GM18870 (cell line): ENCODE measurements at regions not wholly inside any gene's neighbourhood (a gene's known extent, or its start where the extent isn't known, plus 50 kb on each side); places are given as distances from the start of the nearest gene placed in this dataset.

Source experiments
- ATAC-seq: cut with Tn5 transposase; IDR thresholded peaks from one replicate; pipeline ENCODE4 v1.9.1; 2021; ENCODE audit warnings: moderate library complexity; ENCODE audit not compliant: unreplicated experiment

GRCh38 chr10:117669122-117669521, 126.6 kb downstream of the EMX2 start:
- ATAC-seq: no peak

- ATAC-seq: no peak
Observed at GRCh38 chr10:117670116-117670904, 127.8 kb downstream of the EMX2 start.

GRCh38 chr10:117673230-117674010, 130.9 kb downstream of the EMX2 start:
- ATAC-seq: no peak

GRCh38 chr10:117674201-117674600, 131.7 kb downstream of the EMX2 start:
- no peak for ATAC-seq

- no peak for ATAC-seq
Observed at GRCh38 chr10:117674646-117675045, 132.1 kb downstream of the EMX2 start.

GRCh38 chr10:117675514-117676055, 133.0 kb downstream of the EMX2 start:
- no peak for ATAC-seq

- ATAC-seq: no peak
Observed at GRCh38 chr10:117677239-117677638, 134.7 kb downstream of the EMX2 start.

- no peak for ATAC-seq
Observed at GRCh38 chr10:117677890-117678500, 135.4 kb downstream of the EMX2 start.

GRCh38 chr10:117680601-117681000, 138.1 kb downstream of the EMX2 start:
- ATAC-seq: no peak

GRCh38 chr10:117681104-117681503, 138.6 kb downstream of the EMX2 start:
- no peak for ATAC-seq

GRCh38 chr10:117684046-117684610, 141.6 kb downstream of the EMX2 start:
- ATAC-seq: no peak

- ATAC-seq: no peak
Observed at GRCh38 chr10:117684672-117685211, 142.2 kb downstream of the EMX2 start.

- no peak for ATAC-seq
Observed at GRCh38 chr10:117685431-117685830, 142.9 kb downstream of the EMX2 start.

- no peak for ATAC-seq
Observed at GRCh38 chr10:117686606-117687005, 144.1 kb downstream of the EMX2 start.

- no peak for ATAC-seq
Observed at GRCh38 chr10:117688358-117688757, 145.8 kb downstream of the EMX2 start.

GRCh38 chr10:117689566-117689965, 147.0 kb downstream of the EMX2 start:
- no peak for ATAC-seq

GRCh38 chr10:117690359-117690758, 147.8 kb downstream of the EMX2 start:
- no peak for ATAC-seq

GRCh38 chr10:117694190-117694589, 151.6 kb downstream of the EMX2 start:
- no peak for ATAC-seq

GRCh38 chr10:117697402-117697801, 154.9 kb downstream of the EMX2 start:
- ATAC-seq: no peak

- no peak for ATAC-seq
Observed at GRCh38 chr10:117698809-117699208, 156.3 kb downstream of the EMX2 start.
